GM18907 (cell line): ENCODE measurements at regions not wholly inside any gene's neighbourhood (a gene's known extent, or its start where the extent isn't known, plus 50 kb on each side); places are given as distances from the start of the nearest gene placed in this dataset.
"Not testable (repeated sequence)": the region's sequence is repeated elsewhere in the genome, so short reads cannot be mapped to it uniquely, and the experiment has no call there.

ENCODE experiments used
- ATAC-seq: cut with Tn5 transposase; IDR thresholded peaks from one replicate; pipeline ENCODE4 v1.9.1; 2021; ENCODE audit warnings: mild to moderate bottlenecking, moderate library complexity; ENCODE audit not compliant: unreplicated experiment

DNA sequence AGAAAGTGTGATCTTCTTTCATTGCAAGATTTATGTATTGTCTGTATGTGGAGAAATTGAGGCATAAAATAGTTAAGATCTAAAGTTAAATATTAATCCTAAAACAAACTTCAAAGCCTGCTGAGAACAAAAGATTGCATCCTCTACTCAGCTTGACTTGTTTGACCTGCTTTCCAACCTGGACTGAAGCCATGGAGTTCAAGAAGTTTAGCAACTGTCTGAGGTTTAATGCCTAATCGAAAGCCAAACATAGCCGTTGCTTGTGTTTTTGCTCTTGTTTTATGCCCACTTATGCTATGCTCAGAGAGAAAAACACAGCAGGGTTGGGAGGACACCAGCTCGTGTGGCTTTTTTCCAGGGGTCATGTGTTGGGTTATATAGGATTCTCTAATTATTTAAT, 135.6 kb downstream of the NUFIP1 start:
- ATAC-seq = no peak

DNA sequence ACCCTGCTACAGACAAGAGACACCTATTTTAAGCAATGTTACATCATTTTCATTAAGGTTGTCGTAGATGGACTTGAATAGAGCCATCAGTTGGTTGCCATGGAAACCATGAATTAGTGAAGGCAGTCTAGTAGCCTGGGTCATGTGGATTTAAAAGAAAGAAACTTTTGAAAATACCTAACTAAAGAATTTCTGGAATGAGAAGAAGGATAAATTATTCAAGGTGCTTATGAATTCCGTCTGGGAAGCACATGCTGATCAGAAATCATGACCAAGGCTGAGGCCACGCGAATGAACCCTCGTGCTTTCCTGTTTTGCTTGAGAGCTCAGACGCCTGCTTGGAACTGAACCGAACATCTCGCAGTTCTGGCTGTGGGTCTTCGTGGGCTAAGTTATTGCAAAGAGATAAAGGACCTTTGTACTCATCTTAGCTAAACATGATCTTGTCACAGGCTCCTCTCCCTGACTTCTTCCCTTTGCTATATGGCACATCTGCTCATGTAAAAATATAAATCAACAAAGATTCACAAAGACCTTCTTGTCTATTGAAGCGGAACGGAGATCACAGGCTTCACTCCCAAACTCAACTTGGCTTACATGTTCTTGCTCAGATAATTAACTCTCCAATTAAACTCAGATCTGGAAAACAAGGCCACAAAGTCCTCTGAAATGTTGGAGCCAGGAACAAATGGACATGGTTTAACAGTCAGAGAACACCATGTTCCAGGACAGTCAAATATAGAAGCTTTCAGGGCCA, 140.2 kb downstream of the NUFIP1 start:
- no peak for ATAC-seq

DNA sequence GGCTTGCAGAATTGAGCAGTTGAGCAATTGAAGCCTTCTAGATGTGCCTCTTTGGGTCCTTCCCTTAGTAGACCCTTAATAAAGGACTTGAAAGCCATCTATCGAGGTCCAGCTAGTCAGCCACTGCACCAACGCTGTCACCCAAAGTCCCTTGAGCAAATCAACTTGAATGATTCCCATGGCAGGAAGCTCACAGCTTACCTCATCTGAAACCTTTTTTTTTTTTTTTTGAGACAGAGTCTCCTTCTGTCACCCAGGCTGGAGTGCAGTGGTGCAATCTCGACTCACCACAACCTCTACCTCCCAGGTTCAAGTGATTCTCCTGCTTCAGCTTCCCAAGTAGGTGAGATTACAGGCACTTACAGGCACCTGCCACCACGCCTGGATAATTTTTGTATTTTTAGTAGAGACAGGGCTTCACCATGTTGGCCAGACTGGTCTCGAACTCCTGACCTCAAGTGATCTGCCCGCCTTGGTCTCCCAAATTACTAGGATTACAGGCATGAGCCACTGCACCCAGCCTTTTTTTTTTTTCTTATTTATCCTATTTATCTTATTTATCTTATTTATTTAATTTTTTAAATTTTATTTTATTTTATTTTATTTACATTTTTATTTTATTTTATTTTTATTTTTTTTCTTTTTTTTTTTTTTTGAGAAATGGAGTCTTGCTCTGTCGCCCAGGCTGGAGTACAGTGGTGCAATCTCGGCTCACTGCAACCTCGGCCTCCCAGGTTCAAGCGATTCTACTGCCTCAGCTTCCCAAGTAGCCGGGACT, 143.8 kb downstream of the NUFIP1 start:
- ATAC-seq = not testable (repeated sequence)

DNA sequence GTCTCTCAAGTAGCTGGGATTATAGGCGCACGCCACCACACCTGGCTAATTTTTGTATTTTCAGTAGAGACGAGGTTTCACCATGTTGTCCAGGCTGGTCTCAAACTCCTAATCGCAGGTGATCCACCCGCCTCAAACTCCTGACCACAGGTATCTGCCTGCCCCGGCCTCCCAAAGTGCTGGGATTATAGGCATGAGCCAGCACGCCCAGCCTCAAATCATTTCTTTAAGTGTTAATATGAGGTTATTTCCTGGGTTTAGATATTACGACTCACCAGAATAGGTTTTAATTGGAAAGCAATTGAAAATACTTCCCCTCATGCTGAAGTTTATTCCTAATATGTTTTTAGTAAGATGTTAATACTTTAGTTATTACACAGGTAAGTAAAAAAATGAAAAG, 144.5 kb downstream of the NUFIP1 start:
- ATAC-seq = no peak

DNA sequence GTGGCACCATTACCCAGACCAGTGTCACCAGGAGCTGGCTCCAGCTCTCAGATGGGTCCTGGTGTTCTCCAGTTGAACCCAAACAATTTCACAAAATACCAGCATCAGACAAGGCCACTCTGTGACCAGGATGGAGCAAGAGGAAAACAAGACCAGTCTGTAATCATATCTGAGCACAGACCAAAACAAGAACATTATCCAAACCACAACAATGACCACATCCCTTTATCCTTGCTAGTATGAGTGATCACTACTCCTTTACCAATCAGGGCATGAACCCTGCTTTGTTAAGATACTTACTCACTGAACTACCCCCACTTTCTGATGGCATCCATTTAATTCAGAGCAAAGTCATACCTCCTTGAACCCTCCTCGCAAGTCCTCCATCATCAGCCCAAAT, 145.9 kb downstream of the NUFIP1 start:
- ATAC-seq = no peak

DNA sequence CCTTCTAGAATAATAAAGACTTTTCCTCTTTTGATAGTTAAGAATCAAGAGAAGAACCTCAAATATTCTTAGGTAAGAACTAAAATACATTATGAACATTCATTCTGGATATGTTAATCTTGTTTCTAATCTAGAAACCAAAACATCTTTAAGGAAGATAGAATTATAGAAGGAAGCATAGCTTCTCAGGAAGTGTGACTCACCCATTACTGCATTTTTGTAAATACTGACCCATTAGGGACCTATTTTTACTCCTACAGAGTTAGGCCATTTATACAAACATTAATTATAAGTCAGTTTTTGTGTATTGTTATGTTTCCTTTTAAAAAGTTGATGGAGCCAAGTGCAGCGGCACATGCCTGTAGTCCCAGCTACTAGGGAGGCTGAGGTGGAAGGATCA, 147.1 kb downstream of the NUFIP1 start:
- no peak for ATAC-seq

DNA sequence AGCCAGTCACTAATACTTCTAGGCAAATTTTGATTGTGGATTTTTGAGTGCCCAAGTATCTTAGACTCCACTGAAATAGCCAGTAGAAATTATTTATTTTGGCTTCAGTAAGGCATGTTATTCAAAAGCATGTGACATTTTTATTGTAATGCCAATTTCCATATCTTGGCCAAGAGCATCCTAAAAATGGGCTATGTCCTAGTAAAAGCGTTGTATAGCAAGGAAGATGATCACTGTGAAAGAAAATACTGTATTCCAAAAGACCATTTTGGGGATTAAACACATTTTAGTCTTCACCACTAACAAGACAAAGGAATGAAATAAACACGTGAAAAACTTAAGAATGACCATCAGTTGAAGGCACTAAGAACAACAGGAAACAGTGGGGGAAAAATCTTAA, 149.1 kb downstream of the NUFIP1 start:
- ATAC-seq = no peak

DNA sequence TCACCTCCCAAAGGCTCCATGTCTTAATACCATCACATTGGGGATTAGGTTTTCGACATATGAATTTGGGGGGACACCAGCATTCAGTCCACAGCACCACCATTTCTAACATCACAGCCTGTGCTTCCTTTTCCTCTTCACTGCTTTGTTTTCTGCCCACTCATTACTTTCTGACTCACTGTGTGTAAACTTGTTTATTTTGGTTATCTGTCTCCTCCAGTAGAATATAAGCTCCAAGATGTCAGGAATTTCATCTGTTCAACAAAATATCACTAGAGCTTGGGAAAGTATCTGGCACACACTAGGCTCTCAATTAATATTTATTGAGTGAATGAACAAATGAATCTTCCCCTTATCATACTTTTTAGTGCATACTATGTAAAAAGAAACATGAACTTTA, 152.0 kb downstream of the NUFIP1 start:
- no peak for ATAC-seq

DNA sequence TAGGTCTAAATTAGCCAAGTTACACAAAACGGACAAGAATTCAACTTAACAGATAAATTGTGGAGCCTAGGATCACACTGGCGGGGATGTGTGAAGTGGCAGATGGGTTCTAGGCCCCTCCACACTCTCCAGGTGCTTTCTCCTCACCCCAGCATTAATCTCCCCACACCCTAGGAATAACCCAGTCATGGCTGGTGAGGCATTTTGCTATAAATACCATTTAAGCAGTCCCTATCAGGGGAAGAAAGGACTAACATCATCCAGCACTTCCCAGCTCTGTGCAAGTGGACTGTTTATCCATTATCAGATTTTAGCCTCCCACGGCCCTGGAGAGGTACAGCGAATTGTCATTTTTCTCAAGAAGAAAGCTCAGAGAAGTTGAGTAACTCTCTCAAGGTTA, 154.9 kb downstream of the NUFIP1 start:
- no peak for ATAC-seq

DNA sequence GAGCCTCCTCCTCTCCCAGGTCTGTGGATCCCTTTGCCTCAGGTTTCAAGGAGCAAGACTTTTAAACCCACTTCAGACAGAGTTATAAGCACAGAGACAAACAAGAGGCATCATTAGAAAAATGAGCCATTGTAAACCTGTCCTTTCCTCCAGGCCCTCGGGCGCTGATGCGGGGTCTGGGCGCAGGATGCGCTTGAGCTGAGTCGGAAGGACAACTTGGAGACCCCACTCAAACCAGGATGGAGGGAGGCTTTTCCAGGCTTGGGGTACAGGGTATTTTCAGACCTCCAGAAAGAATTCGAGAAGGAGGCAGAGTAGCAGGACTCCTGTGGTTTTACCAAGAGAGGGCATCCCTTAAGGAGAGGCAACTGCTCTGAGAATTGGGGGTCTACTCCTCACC, 155.6 kb downstream of the NUFIP1 start:
- ATAC-seq = no peak

DNA sequence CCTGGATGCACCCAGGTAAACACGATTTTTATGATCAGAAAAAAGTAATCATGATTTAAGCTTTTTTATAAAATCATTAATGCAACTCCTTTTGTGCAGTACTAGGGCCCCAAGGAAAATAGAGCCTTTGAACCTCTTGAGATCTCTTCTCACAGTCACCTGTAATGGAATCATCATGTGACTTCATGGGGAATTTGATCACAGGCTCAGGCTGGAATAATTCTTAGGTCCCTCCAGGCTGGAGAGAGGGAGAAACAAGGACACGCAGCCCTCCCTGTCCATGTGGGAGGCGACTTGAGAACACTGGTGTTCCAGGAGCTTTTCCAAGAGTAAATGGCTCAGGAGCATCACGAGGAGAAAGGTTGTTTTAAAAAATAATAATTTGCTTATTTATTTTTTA, 156.1 kb downstream of the NUFIP1 start:
- no peak for ATAC-seq

DNA sequence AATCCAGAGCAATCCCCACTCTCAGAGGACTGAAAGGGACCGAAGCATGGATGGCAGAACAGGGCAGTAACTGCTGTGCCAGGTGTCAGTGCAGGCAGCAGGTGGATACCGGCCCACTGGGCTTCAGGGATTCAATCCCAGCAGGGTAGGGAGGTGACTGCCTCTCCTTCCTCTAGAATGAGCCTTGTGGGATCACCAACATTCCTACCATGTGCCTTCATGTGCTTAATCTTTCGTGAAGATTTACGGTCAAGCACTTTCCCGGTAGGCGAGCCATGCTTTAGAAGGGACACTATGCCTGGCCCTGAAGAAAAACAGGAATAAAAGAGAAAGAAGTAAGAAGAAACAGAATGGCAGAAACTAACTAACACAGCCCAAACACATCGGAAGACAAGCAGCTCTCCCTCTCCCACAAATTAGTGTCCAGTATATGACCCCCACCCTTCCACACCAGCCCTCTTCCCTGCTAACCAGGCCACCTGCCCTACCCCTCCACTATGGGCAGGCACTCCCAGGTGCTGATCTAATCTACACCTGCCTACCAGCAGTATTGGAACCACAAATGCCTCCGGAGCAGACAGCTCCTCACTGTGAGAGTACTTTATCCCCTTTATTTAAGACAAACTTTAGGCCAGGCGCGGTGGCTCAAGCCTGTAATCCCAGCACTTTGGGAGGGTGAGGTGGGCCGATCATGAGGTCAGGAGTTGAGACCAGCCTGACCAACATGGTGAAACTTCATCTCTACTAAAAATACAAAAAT, 162.5 kb downstream of the NUFIP1 start:
- ATAC-seq = no peak

DNA sequence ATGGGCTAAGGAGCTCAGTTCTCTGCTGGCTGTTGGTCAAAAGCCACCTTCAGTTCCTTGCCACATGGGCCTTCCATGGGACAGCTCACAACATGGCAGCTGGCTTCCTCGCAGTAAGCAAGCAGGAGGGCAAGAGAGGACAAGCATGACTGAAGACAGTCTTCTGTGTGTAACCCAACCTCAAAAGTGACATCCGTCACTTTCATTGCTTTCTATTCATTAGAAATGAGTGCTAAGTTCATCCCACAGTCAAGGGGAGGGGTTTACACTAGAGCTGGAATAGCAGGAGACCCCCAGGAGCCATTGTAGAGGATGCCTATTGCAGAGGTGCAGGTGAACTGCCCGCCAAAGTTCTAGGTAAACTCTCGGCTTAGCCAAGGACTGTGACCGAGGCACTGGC, 163.3 kb downstream of the NUFIP1 start:
- ATAC-seq = no peak

DNA sequence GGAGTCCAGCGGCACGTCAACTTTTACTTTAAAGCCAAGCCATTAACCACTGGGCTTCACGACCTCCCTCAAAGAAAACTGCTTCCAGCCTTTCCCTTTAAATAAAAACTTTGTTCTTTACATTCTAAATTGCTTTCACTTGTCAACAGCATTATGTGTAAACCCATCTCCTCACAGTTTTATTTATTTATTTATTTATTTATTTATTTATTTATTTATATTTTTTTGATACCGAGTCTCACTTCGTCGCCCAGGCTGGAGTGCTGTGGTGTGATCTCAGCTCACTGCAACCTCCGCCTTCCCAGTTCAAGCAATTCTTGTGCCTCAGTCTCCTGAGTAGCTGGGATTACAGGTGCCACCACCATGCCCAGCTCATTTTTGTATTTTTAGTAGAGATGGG, 165.7 kb downstream of the NUFIP1 start:
- ATAC-seq = not testable (repeated sequence)

DNA sequence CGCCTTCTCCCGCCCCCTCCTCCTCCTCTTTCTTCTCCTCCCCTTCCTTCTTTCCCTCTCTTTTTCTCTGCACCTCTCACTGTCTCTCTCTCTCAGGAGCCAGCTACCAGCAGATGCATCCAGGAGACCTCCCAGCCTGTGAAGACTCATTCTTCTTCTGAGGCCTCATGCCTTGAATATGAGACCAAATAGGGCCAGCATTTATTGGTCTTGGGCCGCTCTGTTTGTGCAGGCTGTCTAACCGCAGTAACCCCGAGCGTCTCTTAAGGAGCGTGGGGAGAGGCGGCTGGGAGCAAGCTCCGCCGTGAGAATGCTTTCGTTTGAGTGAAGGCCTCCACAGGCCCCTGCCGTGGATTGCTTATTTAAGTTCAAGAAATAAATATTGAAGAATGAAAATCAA, 167.0 kb downstream of the NUFIP1 start:
- ATAC-seq = no peak

DNA sequence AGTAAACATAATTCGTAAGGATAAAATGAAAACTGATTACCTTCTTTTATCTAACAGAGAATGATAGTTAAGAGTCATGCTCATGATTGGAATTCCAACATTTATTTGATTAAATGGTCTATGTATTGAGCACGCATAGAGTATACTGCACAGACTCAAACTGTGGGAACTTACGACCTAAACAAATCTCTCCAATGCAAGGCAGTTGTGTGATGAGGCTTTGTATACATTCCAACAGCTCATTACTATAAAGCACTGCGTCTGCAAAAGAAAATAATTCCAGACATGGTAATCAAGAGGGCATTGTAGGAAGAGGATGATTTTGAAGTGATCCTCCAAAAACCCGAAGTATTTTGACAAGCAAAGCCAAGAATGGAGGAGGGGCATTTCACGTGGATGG, 169.5 kb downstream of the NUFIP1 start:
- no peak for ATAC-seq

DNA sequence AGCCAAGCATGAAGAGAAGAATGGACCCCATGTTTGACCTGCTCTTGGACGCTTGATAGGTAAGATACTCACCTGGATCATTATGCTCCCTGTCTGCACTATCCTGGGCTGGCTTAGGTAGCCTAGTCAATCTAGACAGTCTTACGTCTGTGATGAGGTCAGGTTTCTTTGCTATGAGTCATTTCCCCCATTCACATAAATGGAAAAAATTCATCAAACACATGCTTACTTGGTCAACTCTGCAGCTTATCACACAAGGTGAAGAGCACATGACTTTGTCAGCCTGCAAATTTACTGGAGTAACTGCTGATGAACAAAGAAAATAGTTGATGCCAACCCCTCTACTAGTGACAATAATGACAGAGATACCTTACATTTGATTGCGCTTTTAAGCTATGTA, 170.0 kb downstream of the NUFIP1 start:
- ATAC-seq = no peak

DNA sequence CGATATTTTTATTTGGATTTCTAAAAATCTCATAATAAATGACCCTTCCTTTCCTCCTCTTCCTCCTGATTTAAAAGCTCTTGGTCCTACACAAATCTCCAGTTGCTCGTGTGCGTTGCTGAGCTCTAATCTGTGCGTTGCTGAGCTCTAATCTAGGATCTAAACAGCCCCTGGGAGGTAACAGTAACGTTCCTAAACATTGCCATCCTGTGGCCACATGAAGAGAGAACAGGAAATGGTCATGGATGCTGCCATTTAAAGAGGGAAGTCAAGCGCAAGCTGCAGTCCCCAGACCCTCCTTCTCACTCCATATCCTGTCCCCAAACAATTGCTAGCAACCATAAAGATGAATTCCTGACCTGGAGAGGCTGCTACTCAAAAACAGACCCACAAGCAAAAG, 170.8 kb downstream of the NUFIP1 start:
- ATAC-seq = no peak

DNA sequence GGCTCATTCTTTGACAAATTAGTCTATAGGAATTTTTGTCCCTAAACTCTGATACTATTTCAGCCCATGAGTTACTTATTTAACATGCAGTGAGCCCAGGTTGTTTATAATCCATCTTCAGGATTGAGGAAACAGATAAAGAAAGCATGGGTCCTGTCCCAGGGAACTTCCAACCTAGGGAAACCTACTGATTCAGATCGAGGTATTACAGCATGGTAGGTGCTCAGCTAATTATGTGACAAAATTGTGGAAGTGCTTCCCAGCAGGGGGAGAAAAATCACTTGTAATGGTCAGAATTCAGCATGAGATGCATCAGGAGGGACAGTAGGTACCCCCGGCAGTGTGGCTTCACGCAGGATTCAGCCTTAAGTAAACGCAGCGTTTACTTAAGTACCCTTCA, 171.3 kb downstream of the NUFIP1 start:
- no peak for ATAC-seq

DNA sequence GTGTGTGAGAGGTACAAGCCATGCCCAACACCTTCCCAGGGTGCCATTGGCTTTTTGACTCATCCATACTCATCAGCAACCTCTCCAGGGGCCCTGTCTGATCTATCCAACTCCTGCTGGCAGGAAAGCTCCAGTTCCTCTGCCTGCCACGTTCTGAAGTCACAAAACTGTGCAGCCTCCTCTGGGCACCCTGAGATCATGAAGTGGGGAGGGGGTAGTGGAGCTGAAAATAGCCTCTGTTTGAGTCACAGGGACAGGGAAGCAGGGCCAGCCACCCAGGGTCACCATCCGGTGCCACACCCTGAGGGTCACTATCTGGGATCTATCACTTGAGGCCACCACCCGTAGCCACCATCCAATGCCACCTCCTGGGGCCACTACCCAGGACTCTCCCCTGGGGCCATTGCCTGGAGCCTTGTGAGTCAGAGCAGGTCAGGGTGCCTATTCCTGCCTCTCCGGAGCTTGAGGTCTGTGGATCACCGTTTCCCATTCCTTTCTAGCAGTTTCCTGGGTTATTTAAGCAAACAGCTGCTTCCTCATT, 172.1 kb downstream of the NUFIP1 start:
- no peak for ATAC-seq

DNA sequence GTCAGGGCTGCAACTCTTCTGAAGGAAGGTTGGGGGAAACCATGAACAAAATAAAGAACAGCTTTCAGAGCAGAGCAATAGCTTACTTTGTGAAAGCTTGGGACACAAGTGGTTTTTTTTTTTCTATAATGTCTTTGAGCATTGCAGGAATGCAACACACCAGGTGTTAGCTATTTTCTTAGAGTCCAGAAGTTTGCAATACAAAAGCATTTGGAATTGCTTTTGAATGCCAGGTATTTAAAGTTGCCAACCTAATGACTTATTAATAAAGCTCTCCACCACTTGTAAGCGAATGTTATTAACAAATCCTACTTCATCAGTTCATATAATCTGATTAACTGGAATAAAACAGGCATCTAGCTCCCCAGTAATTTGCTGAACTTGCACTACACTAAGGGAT, 172.6 kb downstream of the NUFIP1 start:
- ATAC-seq = no peak

DNA sequence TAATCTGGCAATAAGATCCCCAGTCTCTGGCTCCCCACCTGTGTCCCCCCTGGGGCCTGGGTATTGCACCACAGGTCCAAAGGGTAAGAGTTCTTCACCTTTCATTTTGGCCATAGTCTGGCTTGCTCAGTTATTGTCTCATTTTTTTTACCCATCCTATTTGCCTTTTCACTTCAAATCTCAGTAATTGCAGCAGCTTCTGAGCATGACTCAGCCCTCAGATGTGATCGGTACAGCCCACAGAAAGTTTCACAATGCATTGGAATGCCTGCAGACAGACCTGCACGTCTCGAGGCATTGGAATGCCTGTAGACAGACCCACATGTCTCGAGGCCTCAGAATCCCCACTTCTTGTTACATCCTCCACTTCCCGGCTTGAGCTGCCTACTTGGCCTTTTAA, 173.6 kb downstream of the NUFIP1 start:
- no peak for ATAC-seq
